ENCODE measurements at regions not wholly inside any gene's neighbourhood (a gene's known extent, or its start where the extent isn't known, plus 50 kb on each side); places are given as distances from the start of the nearest gene placed in this dataset.

- Mint-ChIP-seq H3K27me3 (ENCODE audit: low read depth) (no peaks in the 10 kb centered on the region), H3K4me1 (no peaks in the 10 kb centered on the region), H3K4me3 (no peak overlapping the region), H3K36me3 (ENCODE audit: low read depth) (no peaks in the 10 kb centered on the region), H3K9me3 (no peaks in the 10 kb centered on the region), H3K27ac (ENCODE audit: unreplicated experiment) (no peak overlapping the region)
- DNase-seq (ENCODE audit: low read depth, low spot score) = no peak
- TF ChIP-seq, protein P1, sequence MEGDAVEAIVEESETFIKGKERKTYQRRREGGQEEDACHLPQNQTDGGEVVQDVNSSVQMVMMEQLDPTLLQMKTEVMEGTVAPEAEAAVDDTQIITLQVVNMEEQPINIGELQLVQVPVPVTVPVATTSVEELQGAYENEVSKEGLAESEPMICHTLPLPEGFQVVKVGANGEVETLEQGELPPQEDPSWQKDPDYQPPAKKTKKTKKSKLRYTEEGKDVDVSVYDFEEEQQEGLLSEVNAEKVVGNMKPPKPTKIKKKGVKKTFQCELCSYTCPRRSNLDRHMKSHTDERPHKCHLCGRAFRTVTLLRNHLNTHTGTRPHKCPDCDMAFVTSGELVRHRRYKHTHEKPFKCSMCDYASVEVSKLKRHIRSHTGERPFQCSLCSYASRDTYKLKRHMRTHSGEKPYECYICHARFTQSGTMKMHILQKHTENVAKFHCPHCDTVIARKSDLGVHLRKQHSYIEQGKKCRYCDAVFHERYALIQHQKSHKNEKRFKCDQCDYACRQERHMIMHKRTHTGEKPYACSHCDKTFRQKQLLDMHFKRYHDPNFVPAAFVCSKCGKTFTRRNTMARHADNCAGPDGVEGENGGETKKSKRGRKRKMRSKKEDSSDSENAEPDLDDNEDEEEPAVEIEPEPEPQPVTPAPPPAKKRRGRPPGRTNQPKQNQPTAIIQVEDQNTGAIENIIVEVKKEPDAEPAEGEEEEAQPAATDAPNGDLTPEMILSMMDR (conservative IDR thresholded peaks at IDR 0.05) = no peak
Observed at GRCh38 chr13:22736768-22737092, 444.0 kb upstream of the SGCG start.

- Mint-ChIP-seq H3K4me1 (no peaks in the 10 kb centered on the region), H3K27me3 (ENCODE audit: low read depth) (no peaks in the 10 kb centered on the region), H3K4me3 (no peak overlapping the region), H3K27ac (ENCODE audit: unreplicated experiment) (no peak overlapping the region), H3K9me3 (no peaks in the 10 kb centered on the region), H3K36me3 (ENCODE audit: low read depth) (no peaks in the 10 kb centered on the region)
- DNase-seq (ENCODE audit: low read depth, low spot score) = no peak
- TF ChIP-seq, protein P1 (conservative IDR thresholded peaks at IDR 0.05) = no peak
Observed at GRCh38 chr13:22738357-22738756, 442.4 kb upstream of the SGCG start.

GRCh38 chr13:22740264-22740663 is 440.5 kb upstream of the SGCG start:
- no peaks in the 10 kb centered on the region for H3K9me3 Mint-ChIP-seq
- DNase-seq (ENCODE audit: low read depth, low spot score) = no peak
- TF ChIP-seq, protein P1 (conservative IDR thresholded peaks at IDR 0.05) = peak; percentile 45
- no peak overlapping the region for H3K27ac Mint-ChIP-seq (ENCODE audit: unreplicated experiment)
- no peaks in the 10 kb centered on the region for H3K36me3 Mint-ChIP-seq (ENCODE audit: low read depth)
- H3K4me3 Mint-ChIP-seq = no peak overlapping the region
- H3K27me3 Mint-ChIP-seq (ENCODE audit: low read depth) = no peaks in the 10 kb centered on the region
- H3K4me1 Mint-ChIP-seq = no peaks in the 10 kb centered on the region

DNA sequence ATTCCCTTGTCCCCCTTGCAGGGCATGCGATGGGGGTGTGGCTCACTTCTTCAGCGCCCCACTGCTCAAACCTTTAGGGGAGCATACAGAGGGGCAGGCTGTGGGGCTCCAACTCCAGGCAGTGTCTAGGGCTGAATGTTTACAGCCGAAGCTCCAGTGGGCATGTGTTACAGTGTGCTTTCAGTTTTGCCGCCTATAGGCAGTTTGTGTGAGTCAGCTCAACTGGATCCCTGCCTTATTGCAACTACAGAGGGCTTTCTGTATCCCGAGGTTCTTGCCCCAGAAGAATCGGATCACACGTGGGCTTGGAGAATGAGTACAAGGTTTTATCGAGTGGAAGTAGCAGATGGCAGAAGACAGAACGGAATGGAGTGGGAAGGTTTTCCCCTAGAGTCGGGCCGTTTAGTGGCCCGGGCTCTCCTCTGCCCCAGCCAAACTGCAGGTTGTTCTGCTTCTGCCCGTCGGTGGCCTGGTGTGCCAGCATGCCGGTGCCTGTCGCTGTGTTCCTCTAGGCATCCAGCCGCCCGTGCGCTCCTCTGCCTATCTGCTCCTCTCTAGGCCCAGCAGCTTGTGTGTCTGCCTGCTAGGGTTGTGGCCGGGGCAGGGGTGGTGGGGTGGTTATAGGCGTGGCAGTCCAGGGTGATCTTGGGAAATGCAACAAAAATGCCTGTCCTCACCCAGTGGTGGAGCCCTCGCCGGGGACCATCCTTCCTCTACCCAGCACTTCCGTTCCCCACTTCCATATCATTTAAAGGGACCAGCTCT is 435.9 kb upstream of the SGCG start:
- Mint-ChIP-seq H3K4me3 (no peak overlapping the region), H3K4me1 (no peaks in the 10 kb centered on the region), H3K36me3 (ENCODE audit: low read depth) (no peaks in the 10 kb centered on the region), H3K9me3 (no peaks in the 10 kb centered on the region), H3K27me3 (ENCODE audit: low read depth) (no peaks in the 10 kb centered on the region), H3K27ac (ENCODE audit: unreplicated experiment) (no peak overlapping the region)
- TF ChIP-seq, protein P1 (conservative IDR thresholded peaks at IDR 0.05) = no peak
- no peak for DNase-seq (ENCODE audit: low read depth, low spot score)

GRCh38 chr13:22748866-22749577 is 431.8 kb upstream of the SGCG start:
- Mint-ChIP-seq H3K4me1 (no peaks in the 10 kb centered on the region), H3K27ac (ENCODE audit: unreplicated experiment) (no peak overlapping the region), H3K36me3 (ENCODE audit: low read depth) (peaks cover 4% of the 10 kb centered on the region), H3K9me3 (peaks cover 5% of the 10 kb centered on the region), H3K4me3 (no peak overlapping the region), H3K27me3 (ENCODE audit: low read depth) (no peaks in the 10 kb centered on the region)
- no peak for DNase-seq (ENCODE audit: low read depth, low spot score)
- TF ChIP-seq, protein P1 (conservative IDR thresholded peaks at IDR 0.05) = no peak
